ENCODE measurements at regions not wholly inside any gene's neighbourhood (a gene's known extent, or its start where the extent isn't known, plus 50 kb on each side); places are given as distances from the start of the nearest gene placed in this dataset.
"Not testable (repeated sequence)": the region's sequence is repeated elsewhere in the genome, so short reads cannot be mapped to it uniquely, and the experiment has no call there.

DNA sequence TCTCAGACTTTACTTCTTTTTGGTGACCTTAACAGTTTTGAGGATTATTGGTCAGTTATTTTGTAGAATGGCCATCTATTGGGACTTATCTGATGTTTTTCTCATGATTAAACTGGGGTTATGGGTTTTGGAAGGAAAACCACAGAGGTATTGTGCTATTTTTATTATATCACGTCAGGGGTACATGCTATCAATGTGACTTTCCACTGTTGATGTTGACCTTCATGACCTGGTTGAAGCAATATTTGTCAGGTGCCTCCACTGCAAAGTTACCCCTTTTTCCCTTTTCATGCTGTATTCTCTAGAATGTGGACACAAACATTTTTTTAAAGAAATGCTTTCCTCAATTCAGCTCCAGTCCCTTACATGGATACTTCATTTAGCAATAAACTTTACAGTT is 152.8 kb upstream of the TSLP start:
- no peak for DNase-seq

DNA sequence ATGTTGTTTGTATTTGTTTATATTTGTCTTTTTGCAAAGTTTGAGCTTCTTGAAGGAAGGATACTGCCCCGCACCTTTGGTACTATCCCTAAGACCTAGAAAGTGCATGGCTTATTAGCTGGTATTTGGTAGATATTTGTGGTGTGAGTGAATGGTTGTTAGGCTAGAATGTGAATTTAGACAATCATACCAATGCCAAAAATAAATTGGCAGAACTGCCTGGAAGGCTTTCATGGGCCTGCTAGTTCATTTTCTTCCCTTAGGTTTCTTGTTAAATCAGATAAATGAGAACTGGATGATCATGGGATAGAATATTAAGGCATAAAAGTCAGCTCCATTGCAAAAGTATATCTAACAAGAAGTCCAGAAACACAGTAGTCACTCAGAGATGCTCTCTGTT is 147.5 kb upstream of the TSLP start:
- no peak for DNase-seq

GRCh38 chr5:110925398-110925797 is 146.1 kb upstream of the TSLP start:
- DNase-seq, result no peak

GRCh38 chr5:110925916-110926315 is 145.6 kb upstream of the TSLP start:
- no peak for DNase-seq

DNA sequence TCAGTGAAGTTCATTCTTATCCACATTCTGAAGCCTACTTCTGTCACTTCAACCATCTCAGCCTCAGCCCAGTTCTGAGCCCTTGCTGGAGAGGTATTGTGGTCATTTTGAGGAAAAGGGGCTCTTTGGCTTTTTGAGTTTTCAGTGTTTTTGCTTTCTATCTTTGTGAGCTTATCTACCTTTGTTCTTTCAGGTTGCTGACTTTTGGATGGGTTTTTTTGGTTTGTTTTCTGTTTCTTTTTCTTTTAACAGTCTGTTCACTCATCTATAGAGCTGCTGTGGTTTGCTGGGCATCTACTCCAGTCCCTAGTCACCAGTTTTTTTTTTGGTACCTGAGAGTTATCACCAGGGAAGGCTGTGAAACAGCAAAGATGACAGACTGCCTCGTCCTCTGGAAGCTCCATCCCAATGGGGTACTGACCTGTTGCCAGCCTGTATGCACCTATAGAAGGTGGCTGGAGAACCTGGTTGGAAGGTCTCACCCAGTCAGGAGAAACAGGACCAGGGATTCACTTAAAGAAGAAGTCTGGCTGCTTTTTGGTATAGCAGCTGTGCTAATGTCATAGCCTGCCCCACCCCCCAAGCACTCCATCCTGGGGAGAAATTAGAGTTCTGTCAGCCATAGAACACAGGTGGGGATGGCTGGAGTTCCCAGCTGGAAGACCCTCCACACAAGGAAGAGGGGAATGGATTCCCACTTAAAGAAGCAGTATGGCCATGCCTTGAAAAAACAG is 138.6 kb upstream of the TSLP start:
- DNase-seq, result no peak

DNA sequence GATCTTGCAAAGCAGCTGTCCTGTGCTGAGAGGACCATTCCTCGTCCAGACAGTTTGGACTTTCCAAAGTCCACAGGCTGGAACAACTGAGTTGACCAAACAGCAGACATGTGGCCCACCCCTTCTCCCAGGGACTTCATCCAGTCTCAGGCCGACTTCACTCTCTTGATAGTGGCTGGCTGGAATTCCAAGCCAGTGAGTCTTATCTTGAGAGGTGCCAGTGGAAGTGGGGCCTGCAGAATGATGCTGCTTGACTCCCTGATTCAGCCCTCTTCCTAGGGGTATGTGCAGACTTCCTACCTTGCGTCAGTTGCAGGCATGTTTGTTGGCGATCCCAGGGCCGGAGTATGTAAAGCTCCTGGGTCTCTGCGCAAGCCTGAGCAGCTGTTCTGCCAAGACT is 131.4 kb upstream of the TSLP start:
- DNase-seq, result no peak

DNA sequence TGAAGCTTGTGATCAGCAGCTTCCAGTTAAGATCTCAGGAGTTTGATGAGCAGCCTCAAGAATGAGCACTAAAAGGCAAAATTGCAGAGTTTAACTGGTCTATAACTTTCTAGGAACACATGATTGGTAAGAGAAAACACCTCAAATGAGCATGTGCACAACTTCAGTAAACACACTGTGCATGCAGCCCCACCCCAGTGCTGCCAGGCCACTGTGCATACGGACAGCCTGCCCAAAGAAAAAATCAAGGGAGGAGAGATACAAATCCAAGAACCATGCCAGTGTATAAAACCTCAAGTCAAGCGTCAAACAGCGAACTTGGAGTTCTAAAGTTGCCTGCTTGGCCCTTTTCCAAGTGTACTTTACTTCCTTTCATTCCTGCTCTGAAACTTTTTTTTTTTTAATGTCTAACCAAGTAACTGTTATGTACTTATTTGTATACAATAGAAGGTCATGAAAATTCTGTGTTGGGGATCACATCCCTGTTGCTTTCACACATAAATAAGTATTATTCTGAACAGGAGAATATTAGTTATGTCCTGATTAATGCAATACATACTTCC is 125.6 kb upstream of the TSLP start:
- DNase-seq, result no peak

GRCh38 chr5:110951373-110951791 is 120.1 kb upstream of the TSLP start:
- DNase-seq, result no peak

GRCh38 chr5:110956280-110956912 is 115.1 kb upstream of the TSLP start:
- DNase-seq, result no peak

- DNase-seq, result no peak
Measured at GRCh38 chr5:110956913-110957813, 114.3 kb upstream of the TSLP start.

- DNase-seq, result peak in 1 of 3 donors; percentile 1
Measured at GRCh38 chr5:110957934-110958333, 113.6 kb upstream of the TSLP start.

DNA sequence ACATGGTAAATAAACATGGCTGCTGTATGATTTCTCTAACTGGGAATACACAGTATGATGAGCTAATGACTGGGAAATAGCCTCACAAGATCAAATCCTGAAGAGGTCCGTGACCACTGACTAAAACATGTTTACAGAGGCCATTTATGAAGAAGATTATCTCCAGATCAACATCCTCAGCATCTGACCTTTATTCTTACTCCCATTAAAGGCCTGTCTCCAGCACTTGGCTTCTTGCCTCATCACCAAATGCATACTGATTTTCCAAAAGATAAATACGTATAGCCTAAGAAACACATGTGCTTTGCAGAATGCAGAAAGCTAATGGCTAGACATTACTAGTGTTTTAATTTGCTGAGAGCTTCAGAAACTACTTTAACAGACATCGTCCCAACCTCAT is 108.0 kb upstream of the TSLP start:
- DNase-seq, result no peak

DNA sequence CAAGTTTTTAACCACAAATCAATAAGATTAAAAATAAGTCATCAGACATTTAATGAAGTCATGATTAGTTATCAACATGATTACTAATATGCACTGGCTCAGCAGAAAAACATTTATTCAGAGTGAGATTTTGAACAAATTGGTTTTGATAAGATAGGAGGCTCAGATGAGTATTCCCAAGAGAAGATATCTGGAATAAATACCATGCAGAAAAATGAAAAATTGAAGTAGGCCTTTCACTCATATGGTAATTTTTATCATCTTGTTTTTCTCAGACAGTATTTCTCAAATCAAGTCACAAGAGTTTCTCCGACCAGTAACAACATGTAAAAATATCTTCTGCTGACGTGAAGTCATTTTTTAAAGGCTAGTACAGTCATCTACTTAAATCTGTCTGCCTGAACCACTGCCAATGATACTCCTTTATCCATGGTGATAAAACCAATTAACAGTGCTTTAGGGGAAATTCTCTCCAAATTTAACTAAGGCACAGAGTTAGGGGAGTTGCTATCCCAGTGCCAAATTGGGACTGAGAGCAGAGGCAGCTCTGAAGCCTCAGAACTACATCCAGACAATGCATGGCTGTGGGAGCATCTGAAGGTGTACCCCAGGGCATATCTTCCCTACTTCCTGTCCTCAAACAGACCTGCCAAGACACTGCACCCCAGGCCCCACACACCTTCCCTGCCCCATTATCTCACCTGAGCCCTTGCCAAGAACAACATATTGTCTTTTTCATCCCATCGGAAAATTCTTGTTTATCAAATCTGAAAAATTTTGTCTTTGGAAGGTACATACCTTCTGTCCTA is 105.5 kb upstream of the TSLP start:
- DNase-seq, result peak in 1 of 3 donors; percentile 2

DNA sequence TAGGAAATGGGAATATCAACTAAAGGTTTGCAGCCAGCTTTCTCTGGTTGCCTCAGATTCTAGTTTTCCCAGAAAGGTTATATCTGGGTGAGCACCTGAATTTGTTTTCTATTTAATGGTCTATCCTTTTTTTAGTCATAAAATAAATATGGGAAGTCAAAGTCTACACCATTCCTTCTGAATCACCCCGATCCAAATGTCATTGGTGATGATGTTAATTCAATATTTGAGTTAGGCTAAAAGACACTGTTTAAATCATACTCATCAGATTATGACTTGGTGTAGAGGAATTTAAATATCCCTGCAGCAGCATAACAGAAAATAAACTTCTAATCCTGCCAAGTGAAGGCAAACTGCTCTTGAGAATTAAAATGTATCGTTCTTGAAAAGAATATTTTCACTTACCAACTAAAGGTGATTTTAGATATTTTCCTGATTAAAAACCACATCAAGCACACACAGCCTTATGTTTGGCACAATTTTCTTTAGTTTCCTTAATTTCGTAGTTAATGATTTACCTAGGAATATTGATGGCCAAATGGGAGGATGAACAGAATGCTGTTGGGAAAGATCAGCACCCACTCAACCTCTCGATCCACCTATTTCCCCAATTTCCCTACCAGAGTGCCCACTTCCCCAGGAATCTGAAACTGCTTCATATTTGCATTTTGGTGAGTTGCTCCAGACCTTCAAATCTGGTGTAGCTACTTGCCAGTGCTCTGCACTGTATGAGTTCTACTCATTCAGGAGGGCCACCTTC is 103.1 kb upstream of the TSLP start:
- no peak for DNase-seq

- no peak for DNase-seq
Measured at GRCh38 chr5:110969502-110969901, 102.0 kb upstream of the TSLP start.

DNA sequence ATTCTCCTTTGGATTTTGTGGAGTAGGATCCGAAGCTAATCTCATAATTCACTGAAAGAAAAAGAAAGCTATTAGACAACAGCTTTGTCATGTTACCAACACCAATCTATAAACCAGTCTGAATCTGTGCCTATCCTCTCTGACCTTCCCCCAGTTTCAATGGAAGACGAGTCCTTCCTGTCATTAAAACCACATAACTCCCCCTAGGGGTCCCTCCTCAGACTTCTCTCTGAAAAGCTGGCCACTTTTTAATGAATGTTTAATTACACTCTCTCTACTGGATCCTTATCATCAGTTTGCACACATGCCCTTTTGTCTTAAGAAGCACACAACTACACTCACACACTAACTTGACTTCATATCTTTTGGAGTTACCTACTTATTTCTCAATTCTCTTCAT is 98.0 kb upstream of the TSLP start:
- DNase-seq, result no peak

GRCh38 chr5:110977915-110978314 is 93.6 kb upstream of the TSLP start:
- DNase-seq, result no peak

DNA sequence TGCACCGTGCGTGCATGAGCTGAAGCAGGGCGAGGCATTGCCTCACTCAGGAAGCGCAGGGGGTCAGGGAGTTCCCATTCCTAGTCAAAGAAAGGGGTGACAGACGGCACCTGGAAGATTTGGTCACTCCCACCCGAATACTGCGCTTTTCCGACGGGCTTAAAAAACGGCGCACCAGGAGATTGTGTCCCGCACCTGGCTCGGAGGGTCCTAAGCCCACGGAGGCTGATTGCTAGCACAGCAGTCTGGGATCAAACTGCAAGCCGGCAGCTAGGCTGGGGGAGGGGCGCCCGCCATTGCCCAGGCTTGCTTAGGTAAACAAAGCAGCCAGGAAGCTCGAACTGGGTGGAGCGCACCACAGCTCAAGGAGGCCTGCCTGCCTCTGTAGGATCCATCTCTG is 85.6 kb upstream of the TSLP start:
- not testable (repeated sequence) for DNase-seq

DNA sequence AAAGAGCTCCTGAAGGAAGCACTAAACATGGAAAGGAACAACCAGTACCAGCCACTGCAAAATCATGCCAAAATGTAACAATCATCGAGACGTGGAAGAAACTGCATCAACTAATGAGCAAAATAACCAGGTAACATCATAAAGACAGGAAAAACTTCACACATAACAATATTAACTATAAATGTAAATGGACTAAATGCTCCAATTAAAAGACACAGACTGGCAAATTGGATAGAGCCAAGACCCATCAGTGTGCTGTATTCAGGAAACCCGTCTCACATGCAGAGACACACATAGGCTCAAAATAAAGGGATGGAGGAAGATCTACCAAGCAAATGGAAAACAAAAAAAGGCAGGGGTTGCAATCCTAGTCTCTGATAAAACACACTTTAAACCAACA is 83.9 kb upstream of the TSLP start:
- not testable (repeated sequence) for DNase-seq

- DNase-seq, result no peak
Measured at GRCh38 chr5:110996742-110997141, 74.8 kb upstream of the TSLP start.

GRCh38 chr5:111002036-111002435 is 69.5 kb upstream of the TSLP start:
- no peak for DNase-seq
